GM18505 (cell line): ENCODE measurements at regions not wholly inside any gene's neighbourhood (a gene's known extent, or its start where the extent isn't known, plus 50 kb on each side); places are given as distances from the start of the nearest gene placed in this dataset.
A peak's percentile ranks its signal among the peaks of the same experiment; 100 is the strongest.

Experiments
- ATAC-seq: cut with Tn5 transposase; IDR thresholded peaks from one replicate; pipeline ENCODE4 v1.9.1; 2021; ENCODE audit not compliant: unreplicated experiment
- POLR2A ChIP-seq: IDR thresholded peaks from 4 replicates; pipeline ENCODE4 v1.6.1; 2011; ENCODE audit warnings: borderline replicate concordance; ENCODE audit not compliant: insufficient read depth, insufficient read length; ENCODE audit errors: extremely low read depth

DNA sequence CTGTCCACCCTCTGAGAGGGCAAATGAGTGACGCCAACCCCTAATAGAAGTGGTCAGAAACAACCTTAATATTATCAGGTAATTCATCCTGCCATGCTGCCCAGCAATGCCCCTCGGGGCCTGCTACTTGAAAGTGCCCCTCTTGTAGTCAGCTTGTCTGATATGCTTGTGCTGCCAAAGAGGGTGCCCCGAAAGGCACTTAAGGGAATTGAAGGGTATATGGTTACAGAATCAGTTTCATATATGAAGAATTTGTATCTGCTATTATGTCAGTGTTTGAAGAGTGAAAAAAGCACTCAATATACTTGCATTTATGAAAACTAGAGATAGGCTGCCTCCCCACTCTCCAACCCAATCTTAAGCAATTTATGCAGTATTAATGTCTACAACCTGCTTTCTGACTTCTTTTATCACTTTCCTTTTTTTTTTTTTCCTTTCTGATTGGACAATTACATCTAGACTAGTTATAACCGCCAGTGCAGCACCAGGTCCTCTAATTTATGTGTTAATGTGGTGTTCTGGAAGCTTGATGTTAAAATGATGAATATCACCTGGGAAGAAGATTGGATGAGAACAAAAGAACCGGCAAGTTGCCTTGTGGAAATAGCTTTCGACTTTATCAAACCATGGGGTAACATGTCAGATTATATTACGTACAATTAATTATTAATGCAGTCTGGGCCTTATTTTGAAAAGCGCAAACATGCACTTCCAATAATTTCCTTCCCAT is 646.9 kb upstream of the ACVR2A start:
- ATAC-seq = no peak

DNA sequence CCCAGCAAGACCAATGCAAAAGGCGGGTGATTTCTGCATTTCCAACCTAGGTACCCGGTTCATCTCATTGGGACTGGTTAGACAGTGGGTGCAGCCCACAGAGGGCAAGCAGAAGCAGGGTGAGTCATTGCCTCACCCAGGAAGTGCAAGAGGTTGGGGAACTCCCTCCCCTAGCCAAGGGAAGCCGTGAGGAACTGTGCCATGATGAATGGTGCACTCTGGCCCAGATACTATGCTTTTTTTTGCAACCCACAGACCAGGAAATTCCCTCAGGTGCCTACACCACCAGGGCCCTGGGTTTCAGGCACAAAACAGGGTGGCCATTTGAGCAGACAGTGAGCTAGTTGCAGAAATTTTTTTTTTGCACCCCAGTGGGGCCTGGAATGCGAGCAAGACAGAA is 662.6 kb upstream of the ACVR2A start:
- peak; percentile 64 for ATAC-seq
- no peak for TF ChIP-seq POLR2A

More for the DNA sequence above, 646.9 kb upstream of the ACVR2A start:
- TF ChIP-seq POLR2A = no peak

DNA sequence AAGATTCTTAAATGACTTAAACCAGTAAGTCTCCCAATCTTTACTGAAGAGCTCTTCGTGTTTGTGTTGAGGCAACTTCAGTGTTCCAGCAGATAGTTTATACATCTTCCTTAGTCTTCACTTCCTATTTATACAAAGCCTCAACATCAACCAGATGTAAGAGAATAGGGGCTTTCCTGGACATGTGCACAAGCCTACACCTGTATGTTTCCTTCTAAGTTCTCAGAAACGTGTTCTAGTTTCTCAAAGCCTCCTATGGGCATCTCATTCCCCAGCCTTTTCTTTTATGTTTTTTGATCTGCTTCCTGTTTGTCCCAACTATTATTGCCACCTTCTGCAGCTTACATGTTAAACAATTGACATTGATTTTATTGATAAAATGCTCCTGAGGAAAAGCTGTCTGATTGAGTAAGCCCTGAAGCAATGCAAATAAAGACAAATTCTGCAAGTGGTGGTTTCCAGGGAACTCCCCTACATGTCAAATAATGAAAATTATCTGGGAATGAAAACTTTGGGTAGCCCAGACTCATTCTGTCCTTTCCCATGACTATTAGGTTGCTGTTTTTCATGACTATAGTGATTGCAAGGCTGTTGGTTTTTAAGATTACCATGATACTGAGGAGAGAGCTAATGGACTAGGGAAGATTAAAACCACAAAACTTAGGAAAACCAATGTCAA is 663.3 kb upstream of the ACVR2A start:
- ATAC-seq = peak; percentile 62

DNA sequence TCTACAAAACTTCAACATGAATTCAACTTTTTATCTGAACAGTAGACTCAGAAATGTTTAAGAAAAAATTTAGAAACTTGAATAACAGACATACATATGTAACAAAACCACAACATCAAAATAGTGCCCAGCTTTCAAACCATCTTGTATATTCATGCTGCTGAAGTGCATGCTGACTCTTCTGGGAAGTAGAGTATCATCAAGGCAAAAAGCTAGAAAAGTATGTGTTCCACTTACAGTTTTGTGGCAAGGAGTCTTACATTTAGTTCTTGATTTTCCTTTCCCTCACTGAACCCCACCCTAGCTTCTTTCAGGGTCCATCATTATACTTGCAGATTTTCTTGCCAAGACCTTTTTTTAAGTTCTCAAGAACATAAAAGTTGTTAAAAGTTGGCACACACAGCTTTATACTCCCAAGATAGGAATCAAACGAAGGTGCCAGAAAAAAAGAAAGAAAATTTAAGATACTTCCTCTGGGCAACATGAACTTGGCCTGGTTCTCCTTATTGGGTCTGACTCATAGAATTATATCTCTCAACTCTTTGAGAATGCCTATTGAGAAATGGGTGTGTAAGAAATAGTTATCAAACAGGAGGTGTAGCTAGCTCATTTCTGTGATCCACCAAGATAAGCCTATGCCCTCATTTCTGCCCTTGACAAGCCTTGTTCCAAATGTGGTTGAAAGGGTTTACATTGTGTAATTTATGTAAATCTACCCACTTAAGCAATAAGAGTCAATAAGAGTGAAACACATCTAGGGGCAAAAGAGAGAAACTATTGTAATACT is 667.6 kb upstream of the ACVR2A start:
- ATAC-seq = no peak
- no peak for TF ChIP-seq POLR2A

More for the DNA sequence above, 663.3 kb upstream of the ACVR2A start:
- TF ChIP-seq POLR2A = no peak

DNA sequence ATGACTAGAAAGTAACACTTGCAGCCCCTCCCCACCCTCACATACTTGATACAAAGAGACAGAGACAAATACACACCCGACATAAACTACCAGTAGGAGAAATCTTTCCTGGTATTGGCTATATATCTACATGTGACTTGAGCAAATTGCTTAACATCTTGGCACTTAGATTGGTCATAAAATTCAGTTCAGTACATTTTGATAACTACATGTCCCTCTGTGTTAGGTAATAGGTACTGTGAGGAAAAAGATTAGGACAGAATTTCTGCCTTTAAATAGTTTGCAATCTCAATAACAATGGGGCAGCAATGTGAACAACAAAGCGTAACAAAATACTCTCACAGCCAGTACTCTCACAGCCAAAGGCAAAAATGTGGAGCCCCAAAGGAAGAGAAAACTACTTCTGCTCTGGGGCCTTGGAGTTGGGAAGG is 670.0 kb upstream of the ACVR2A start:
- TF ChIP-seq POLR2A = no peak
- ATAC-seq = no peak

DNA sequence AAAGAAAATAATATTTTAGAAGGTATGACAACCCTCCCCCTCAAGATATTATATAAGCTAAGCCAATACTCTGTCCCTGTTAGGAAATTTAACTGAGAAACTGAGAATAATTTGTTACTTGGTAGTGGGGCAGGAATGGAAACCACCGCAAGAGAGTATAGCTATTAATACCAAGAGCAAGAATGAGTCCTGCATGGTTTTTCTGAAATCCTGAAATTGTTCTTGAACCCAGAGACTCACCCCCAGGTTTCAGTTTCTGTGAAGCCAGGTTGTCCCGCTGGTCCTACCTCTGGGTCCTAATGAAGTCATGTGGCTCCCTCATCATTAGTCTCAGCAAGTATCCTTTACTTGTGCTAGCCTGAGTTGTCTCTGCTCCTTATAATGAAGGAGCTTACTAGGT is 671.0 kb upstream of the ACVR2A start:
- TF ChIP-seq POLR2A = no peak
- no peak for ATAC-seq

DNA sequence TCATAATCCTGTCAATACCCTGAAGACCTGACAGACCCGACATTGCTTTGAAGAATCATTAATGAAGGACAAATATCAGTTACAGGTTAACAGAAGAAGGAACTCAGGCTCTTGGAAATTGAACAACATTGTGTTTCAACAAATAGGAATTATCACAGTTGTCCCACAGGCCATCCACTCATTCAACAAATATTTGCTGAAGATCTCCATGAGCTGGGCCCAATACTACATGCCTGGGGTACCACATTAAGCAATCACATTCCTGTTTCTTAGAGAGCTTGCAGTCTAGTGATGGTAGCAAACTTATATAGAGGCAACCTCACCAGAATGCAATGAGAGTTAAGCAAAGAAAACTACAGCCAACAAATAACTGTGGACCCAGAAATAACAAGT is 671.6 kb upstream of the ACVR2A start:
- no peak for TF ChIP-seq POLR2A
- no peak for ATAC-seq

DNA sequence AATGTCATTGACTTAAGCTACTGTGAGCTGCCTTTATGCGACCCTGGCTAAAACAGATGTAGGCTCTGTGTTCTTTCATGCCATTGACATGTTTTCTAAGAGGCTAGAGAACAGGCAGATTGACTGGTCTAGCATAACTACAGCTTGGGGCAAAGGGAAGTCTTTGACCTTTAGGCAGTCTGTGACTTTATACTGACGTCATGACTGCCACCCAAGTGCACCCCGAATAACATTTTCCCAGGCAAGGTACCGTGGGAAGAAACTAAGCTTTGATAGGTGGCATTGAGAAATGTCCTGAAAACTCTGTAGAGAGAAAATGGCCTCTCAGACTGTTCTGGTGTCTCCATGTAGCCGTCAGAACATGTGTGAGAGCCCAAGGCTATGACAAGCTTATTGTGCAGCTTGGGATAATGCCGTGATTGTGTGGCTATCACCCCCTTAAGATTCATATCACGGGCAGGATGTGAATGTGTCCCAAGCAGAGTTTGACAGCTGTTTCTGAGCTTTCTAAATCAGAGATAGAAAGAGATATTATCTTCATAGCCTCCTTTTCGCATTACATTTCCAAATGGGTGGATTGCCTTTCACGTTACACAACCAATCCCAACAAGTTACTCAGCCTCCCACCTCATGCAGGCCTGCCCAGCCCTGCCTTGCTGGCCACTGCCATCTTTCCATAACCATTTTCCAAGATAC is 672.2 kb upstream of the ACVR2A start:
- TF ChIP-seq POLR2A = no peak
- ATAC-seq = no peak

DNA sequence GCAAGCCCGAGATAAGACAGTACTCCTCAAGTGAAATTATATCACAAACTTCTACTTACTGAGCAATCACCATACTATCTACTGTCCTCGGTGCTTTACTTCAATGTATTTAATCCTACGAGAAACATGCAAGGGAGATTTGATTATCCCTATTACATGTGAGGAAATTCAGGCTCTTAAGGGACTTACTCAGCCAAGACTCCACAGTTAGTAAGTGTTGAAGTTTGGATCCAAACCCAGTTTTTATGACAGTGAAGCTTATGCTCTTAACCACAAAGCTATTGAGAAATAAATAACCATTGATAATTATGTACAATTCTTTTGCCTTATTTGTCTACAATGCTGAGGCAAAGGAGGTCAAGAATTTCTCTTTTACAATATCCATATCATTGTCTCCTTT is 672.9 kb upstream of the ACVR2A start:
- TF ChIP-seq POLR2A = no peak
- no peak for ATAC-seq

DNA sequence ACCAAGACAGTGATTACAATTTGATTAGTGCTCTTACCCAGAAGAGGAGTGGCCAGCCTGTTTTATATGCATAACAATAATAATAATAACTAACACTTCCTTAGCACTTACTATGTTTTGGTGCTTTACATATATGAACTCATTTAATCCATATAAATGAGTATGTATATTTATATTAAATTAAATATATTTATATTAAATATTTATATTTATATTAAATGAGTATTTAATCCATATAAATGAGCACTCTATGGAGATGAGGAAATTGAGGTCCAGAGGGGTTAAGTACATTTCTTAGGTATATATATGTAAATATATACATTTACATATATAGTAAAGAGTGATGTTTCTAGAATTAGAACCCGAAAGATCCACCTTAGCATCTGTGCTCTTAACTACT is 673.9 kb upstream of the ACVR2A start:
- no peak for ATAC-seq
- TF ChIP-seq POLR2A = no peak

DNA sequence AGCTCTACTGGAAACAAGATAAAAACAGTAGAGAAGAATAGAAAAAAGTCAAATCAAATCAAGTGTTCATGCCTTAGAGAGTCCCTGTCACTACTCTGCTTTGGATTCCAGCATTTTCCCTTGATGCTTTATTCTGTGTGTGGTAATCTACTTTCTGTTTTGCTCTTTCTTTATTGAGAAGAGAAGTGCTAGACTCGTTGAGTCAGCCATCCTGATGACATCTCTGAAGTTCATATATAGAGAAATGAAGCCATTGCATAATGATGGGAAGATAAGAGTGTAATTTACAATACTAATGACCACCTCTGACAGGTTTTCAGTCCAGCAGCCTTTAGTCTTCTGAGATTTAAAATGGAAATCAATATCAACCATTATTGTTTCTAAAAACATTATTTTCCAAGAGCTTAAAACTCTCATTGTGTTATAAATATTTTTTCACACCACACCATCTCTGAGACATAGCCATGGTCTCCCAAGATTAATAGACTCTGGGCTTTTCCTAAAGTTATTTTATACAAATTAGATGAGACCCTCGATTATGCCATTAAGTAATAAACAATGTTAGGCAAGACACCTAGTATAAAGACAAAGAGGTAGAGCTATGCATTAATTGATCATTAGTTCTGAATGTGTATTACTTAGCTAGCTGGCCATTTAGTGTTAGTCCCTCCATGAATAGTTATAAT is 679.0 kb upstream of the ACVR2A start:
- ATAC-seq = no peak
- no peak for TF ChIP-seq POLR2A

DNA sequence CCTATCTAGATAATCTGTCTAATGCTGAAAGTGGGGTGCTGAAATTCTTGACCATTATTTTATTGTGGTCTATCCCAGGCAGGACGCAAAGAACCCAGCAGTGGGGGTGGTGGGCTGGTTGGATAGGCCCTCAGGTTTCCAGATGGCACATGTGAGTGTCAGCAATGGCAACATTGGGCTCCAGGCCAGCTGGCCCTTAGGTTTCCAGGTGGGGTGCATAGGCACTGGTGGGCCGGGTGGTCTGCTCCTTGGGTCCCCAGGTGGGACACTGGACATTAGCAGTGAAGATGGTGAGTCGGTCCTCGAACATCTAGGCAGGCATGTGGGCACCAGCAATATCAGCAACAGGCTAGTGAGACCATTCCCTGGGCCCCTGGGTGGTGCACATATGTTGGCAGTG is 680.3 kb upstream of the ACVR2A start:
- no peak for TF ChIP-seq POLR2A
- no peak for ATAC-seq
